ENCODE measurements at regions not wholly inside any gene's neighbourhood (a gene's known extent, or its start where the extent isn't known, plus 50 kb on each side); places are given as distances from the start of the nearest gene placed in this dataset.

- no peak for TF ChIP-seq CTCF (IDR thresholded peaks at IDR 0.05; ENCODE audit: poor library complexity)
- TF ChIP-seq EZH2 (IDR thresholded peaks at IDR 0.05; ENCODE audit: borderline replicate concordance): no peak
- TF ChIP-seq EZH2phosphoT487 (IDR thresholded peaks at IDR 0.05; ENCODE audit: low read depth, severe bottlenecking, unreplicated experiment): no peak
These were observed 1327.6 kb downstream of the OLFM4 start for GRCh38 chr13:54356209-54356608.

Measured in hepatocyte (in vitro differentiated cells).